Hepatocyte (in vitro differentiated cells): ENCODE measurements at regions not wholly inside any gene's neighbourhood (a gene's known extent, or its start where the extent isn't known, plus 50 kb on each side); places are given as distances from the start of the nearest gene placed in this dataset.

Experiments used
- EZH2phosphoT487 ChIP-seq: fragments of 200-600 bp; sonication (generic); IDR thresholded peaks from one replicate; pipeline ENCODE4 v1.6.1; 2018; ENCODE audit warnings: antibody characterized with exemption, mild to moderate bottlenecking, low read depth, moderate library complexity; ENCODE audit not compliant: unreplicated experiment, severe bottlenecking
- TF ChIP-seq, protein P1 (sequence below): fragments of 200-600 bp; sonication (generic); IDR thresholded peaks from 2 replicates; pipeline ENCODE4 v1.5.1; 2016; ENCODE audit warnings: antibody characterized with exemption, mild to moderate bottlenecking; ENCODE audit not compliant: poor library complexity

DNA sequence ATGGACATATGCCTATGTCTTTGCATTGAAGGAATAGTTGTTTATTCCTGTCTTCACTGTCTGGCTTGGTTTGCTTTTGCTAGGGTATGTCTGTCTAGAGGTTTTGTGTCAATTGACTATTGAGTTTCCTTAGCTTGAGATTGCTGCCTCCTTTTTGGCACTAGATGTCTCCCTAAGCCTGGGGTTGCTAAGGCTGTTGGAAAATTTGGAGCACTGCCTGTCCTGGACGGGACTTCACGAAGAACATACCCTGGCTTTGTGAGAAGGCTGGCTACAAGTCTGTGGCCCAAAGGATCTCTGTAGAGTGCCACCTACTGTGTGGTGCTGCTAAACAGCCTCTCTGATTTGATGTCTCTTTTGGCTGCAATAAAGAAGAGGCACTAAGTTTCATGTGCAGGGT lies 183.8 kb upstream of the NUDT10 start:
- TF ChIP-seq, protein P1, sequence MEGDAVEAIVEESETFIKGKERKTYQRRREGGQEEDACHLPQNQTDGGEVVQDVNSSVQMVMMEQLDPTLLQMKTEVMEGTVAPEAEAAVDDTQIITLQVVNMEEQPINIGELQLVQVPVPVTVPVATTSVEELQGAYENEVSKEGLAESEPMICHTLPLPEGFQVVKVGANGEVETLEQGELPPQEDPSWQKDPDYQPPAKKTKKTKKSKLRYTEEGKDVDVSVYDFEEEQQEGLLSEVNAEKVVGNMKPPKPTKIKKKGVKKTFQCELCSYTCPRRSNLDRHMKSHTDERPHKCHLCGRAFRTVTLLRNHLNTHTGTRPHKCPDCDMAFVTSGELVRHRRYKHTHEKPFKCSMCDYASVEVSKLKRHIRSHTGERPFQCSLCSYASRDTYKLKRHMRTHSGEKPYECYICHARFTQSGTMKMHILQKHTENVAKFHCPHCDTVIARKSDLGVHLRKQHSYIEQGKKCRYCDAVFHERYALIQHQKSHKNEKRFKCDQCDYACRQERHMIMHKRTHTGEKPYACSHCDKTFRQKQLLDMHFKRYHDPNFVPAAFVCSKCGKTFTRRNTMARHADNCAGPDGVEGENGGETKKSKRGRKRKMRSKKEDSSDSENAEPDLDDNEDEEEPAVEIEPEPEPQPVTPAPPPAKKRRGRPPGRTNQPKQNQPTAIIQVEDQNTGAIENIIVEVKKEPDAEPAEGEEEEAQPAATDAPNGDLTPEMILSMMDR = peak; percentile 44
- no peak for TF ChIP-seq EZH2phosphoT487
